NCI-H2196 treated with DMSO at 0.1 percent for 48 hours (cell line): ENCODE measurements at regions not wholly inside any gene's neighbourhood (a gene's known extent, or its start where the extent isn't known, plus 50 kb on each side); places are given as distances from the start of the nearest gene placed in this dataset.
"Not testable (repeated sequence)": the region's sequence is repeated elsewhere in the genome, so short reads cannot be mapped to it uniquely, and the experiment has no call there.

ENCODE experiments used
- DNase-seq: peaks from one replicate; lab custom pipeline; 2025; ENCODE audit not compliant: unreplicated experiment; lab: John Stamatoyannopoulos, UW

GRCh38 chr5:91599863-91600262 lies 216.7 kb upstream of the ARRDC3 start:
- DNase-seq, result no peak

GRCh38 chr5:91598216-91598615 lies 215.1 kb upstream of the ARRDC3 start:
- no peak for DNase-seq

- DNase-seq, result no peak
Observed at GRCh38 chr5:91595424-91595823, 212.3 kb upstream of the ARRDC3 start.

- DNase-seq, result no peak
Observed at GRCh38 chr5:91591076-91591475, 208.0 kb upstream of the ARRDC3 start.

GRCh38 chr5:91586232-91586631 lies 203.1 kb upstream of the ARRDC3 start:
- no peak for DNase-seq

GRCh38 chr5:91584352-91584751 lies 201.2 kb upstream of the ARRDC3 start:
- no peak for DNase-seq

- DNase-seq, result not testable (repeated sequence)
Observed at GRCh38 chr5:91566012-91566411, 182.9 kb upstream of the ARRDC3 start.

GRCh38 chr5:91562922-91563321 lies 179.8 kb upstream of the ARRDC3 start:
- DNase-seq, result no peak

GRCh38 chr5:91541696-91542095 lies 158.6 kb upstream of the ARRDC3 start:
- DNase-seq, result no peak

- no peak for DNase-seq
Observed at GRCh38 chr5:91538179-91538578, 155.1 kb upstream of the ARRDC3 start.

- no peak for DNase-seq
Observed at GRCh38 chr5:91535499-91535898, 152.4 kb upstream of the ARRDC3 start.

GRCh38 chr5:91534332-91534731 lies 151.2 kb upstream of the ARRDC3 start:
- no peak for DNase-seq

- no peak for DNase-seq
Observed at GRCh38 chr5:91532779-91533178, 149.7 kb upstream of the ARRDC3 start.

GRCh38 chr5:91532281-91532680 lies 149.2 kb upstream of the ARRDC3 start:
- no peak for DNase-seq

- no peak for DNase-seq
Observed at GRCh38 chr5:91528831-91529230, 145.7 kb upstream of the ARRDC3 start.

- DNase-seq, result no peak
Observed at GRCh38 chr5:91521785-91522184, 138.7 kb upstream of the ARRDC3 start.

GRCh38 chr5:91521334-91521733 lies 138.2 kb upstream of the ARRDC3 start:
- no peak for DNase-seq

GRCh38 chr5:91514400-91514799 lies 131.3 kb upstream of the ARRDC3 start:
- DNase-seq, result no peak

GRCh38 chr5:91503321-91503720 lies 120.2 kb upstream of the ARRDC3 start:
- DNase-seq, result no peak

GRCh38 chr5:91500758-91501157 lies 117.6 kb upstream of the ARRDC3 start:
- DNase-seq, result no peak

GRCh38 chr5:91499943-91500531 lies 116.9 kb upstream of the ARRDC3 start:
- no peak for DNase-seq

- DNase-seq, result no peak
Observed at GRCh38 chr5:91495699-91496098, 112.6 kb upstream of the ARRDC3 start.

GRCh38 chr5:91494447-91494996 lies 111.4 kb upstream of the ARRDC3 start:
- DNase-seq, result no peak
